Stomach (tissue), 8 donors: ENCODE measurements at regions not wholly inside any gene's neighbourhood (a gene's known extent, or its start where the extent isn't known, plus 50 kb on each side); places are given as distances from the start of the nearest gene placed in this dataset.

ENCODE experiments used
- DNase-seq, 2 donors: peaks; one replicate each; pipeline versions ENCODE4 v3.0.0 to v3.0.0-alpha.2; 2013 to 2019
- H3K27ac ChIP-seq, 5 donors: fragments of 200-600 bp in 4 of 5; sonication (generic) in 4 of 5; one replicate each; pipeline ENCODE4 v1.5.1; 2013 to 2019; ENCODE audit warnings: mild to moderate bottlenecking in 1 of 5, moderate library complexity in 1 of 5
- H3K27me3 ChIP-seq, 3 donors: fragments of 200-600 bp; sonication (generic); one replicate each; pipeline ENCODE4 v1.5.1; 2017 to 2019; ENCODE audit warnings: mixed run types in 1 of 3
- H3K36me3 ChIP-seq, 4 donors: fragments of 200-600 bp; sonication (generic); 1 replicate in 3 of 4; 2 replicates in 1 of 4; pipeline ENCODE4 v1.5.1; 2016 to 2019
- H3K4me1 ChIP-seq, 4 donors: fragments of 200-600 bp; sonication (generic); one replicate each; pipeline ENCODE4 v1.5.1; 2016 to 2019
- H3K4me3 ChIP-seq, 4 donors: fragments of 200-600 bp; sonication (generic) in 3 of 4; one replicate each; pipeline ENCODE4 v1.5.1; 2016 to 2019; ENCODE audit warnings: mild to moderate bottlenecking in 1 of 4
- H3K9me3 ChIP-seq, 4 donors: fragments of 200-600 bp; sonication (generic); one replicate each; pipeline ENCODE4 v1.5.1; 2016 to 2019
- EP300 ChIP-seq: sonication (generic); formaldehyde crosslinking; IDR thresholded peaks from one replicate; pipeline ENCODE4 v1.6.1; 2017; ENCODE audit warnings: antibody characterized with exemption
- POLR2A ChIP-seq, 4 donors: fragments of 450-650 bp; IDR thresholded peaks; one replicate each; pipeline ENCODE4 v1.6.1; 2016; ENCODE audit warnings: antibody characterized with exemption in 4 of 4, control low read depth in 2 of 4, mild to moderate bottlenecking in 1 of 4, moderate library complexity in 1 of 4
- POLR2AphosphoS5 ChIP-seq, 3 donors: sonication (generic); formaldehyde crosslinking; IDR thresholded peaks; one replicate each; pipeline ENCODE4 v1.6.1; 2016; ENCODE audit warnings: antibody characterized with exemption in 3 of 3
- WGBS, 5 donors: extraction: QIAGEN DNeasy Blood & Tissue Kit in 3 of 5; methylation state at CpG; one replicate each; pipeline versions ENCODE4 v1.1.5 to v1.1.7; 2013 to 2018; 5-methylcytosine and 5-hydroxymethylcytosine counted together
- intact Hi-C: fragments of 100-400 bp; cut with DNase I; formaldehyde crosslinking; loops from one replicate; pipeline ENCODE4 v1.15.1; 2023; ENCODE audit warnings: low total_unique reads
- TF ChIP-seq, protein P1 (sequence below), 7 experiments: fragments of 450-650 bp in 4 of 7; fragments of 200-600 bp in 3 of 7; sonication (generic) in 3 of 7; IDR thresholded peaks; one replicate each; pipeline ENCODE4 v1.5.1; 2016 to 2019; ENCODE audit warnings: antibody characterized with exemption in 7 of 7, control low read depth in 2 of 7, mild to moderate bottlenecking in 1 of 7
- donor health status: healthy with polysubstance abuse.
- donor health status: Bipolar disorder and iron deficiency.
- donor health status: healthy.

DNA sequence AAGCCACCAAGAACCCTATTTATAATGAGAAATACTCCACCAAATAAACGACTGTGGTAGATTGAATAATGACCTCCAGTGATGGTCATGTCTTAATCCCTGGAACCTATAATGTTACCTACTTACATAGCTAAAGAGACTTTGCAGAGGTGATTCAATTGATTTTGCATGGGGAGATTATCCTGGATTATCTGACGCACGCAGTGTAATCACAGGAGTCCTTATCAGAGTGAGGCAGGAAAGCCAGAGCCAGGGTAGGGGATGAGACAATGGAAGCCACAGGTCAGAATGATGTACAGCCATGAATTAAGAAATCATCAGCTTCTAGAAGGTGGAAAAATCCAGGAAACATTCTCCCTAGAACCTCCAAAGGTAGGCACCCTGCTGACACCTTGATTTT lies 286.4 kb upstream of the SP4 start:
- WGBS, 5 donors, result 52 to 81% (median 74%) methylated on average over 3 of the region's 3 CpGs
- no peaks in the 10 kb centered on the region for H3K36me3 ChIP-seq
- no peak for DNase-seq
- H3K4me3 ChIP-seq, result no peak overlapping the region
- no peaks in the 10 kb centered on the region for H3K4me1 ChIP-seq
- H3K9me3 ChIP-seq, result no peaks in the 10 kb centered on the region
- TF ChIP-seq, protein P1, sequence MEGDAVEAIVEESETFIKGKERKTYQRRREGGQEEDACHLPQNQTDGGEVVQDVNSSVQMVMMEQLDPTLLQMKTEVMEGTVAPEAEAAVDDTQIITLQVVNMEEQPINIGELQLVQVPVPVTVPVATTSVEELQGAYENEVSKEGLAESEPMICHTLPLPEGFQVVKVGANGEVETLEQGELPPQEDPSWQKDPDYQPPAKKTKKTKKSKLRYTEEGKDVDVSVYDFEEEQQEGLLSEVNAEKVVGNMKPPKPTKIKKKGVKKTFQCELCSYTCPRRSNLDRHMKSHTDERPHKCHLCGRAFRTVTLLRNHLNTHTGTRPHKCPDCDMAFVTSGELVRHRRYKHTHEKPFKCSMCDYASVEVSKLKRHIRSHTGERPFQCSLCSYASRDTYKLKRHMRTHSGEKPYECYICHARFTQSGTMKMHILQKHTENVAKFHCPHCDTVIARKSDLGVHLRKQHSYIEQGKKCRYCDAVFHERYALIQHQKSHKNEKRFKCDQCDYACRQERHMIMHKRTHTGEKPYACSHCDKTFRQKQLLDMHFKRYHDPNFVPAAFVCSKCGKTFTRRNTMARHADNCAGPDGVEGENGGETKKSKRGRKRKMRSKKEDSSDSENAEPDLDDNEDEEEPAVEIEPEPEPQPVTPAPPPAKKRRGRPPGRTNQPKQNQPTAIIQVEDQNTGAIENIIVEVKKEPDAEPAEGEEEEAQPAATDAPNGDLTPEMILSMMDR (IDR thresholded peaks at IDR 0.05), result no peak
- TF ChIP-seq POLR2A (IDR thresholded peaks at IDR 0.05) (no peak), EP300 (no peak), POLR2AphosphoS5 (IDR thresholded peaks at IDR 0.05) (no peak)
- H3K27me3 ChIP-seq, result no peaks in the 10 kb centered on the region
- H3K27ac ChIP-seq, result no peak overlapping the region
- intact Hi-C loops, result no loop called here

DNA sequence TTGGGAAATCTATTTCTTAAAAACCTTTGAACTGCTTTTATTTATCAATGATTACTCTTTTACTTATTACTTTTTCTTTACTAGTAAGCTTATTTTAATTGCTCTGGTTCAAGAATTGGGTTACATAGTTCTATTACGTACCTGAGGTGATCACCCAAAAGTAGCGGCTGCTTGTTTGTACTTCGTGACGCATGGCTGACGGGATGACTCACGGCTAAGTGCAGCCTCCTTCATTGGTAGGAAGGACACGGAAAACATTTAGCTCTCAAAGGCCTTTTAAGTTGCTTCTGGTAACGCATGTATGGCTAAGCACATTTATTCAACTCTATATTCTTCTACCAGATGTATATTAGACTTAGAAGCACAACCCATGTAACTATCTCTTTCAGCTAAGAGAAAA lies 285.8 kb upstream of the SP4 start:
- Histone ChIP-seq H3K27me3 (no peaks in the 10 kb centered on the region), H3K36me3 (no peaks in the 10 kb centered on the region), H3K27ac (no peak overlapping the region), H3K9me3 (no peaks in the 10 kb centered on the region), H3K4me3 (no peak overlapping the region), H3K4me1 (no peaks in the 10 kb centered on the region)
- DNase-seq, result no peak
- TF ChIP-seq POLR2AphosphoS5 (IDR thresholded peaks at IDR 0.05) (no peak), POLR2A (IDR thresholded peaks at IDR 0.05) (no peak), EP300 (no peak)
- TF ChIP-seq, protein P1 (IDR thresholded peaks at IDR 0.05), result no peak
- 83 to 89% (median 88%) methylated on average over 8 of the region's 8 CpGs for WGBS, 5 donors
- intact Hi-C loops, result no loop called here

DNA sequence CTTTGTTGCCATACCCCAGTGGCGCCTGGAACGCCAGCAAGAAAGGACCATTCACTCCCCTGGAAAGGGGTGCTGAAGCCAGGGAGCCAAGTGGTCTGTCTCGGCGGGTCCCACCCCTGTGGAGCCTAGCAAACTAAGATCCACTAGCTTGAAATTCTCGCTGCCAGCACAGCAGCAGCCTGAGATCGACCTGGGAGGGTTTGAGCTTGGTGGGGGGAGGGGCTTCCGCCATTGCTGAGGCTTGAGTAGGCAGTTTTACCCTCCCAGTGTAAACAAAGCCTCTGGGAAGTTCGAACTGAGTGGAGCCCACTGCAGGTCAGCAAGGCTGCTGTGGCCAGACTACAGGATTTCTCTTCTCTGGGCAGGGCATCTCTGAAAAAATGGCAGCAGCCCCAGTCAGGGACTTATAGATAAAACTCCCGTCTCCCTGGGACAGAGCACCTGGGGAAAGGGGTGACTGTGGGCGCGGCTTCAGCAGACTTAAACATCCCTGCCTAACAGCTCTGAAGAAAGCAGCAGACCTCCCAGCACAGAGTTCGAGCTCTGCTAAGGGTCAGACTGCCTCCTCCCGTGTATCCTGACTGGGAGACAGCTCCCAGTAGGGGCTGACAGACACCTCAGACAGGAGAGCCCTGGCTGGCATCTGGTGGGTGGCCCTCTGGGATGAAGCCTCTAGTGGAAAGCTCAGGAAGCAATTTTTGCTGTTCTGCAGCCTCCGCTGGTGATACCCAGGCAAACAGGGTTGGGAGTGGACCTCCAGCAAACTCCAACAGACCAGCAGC lies 281.1 kb upstream of the SP4 start:
- no peak overlapping the region for H3K4me3 ChIP-seq
- intact Hi-C loops, result no loop called here
- TF ChIP-seq POLR2AphosphoS5 (IDR thresholded peaks at IDR 0.05), result no peak
- no peak for TF ChIP-seq POLR2A (IDR thresholded peaks at IDR 0.05)
- TF ChIP-seq EP300, result no peak
- TF ChIP-seq, protein P1 (IDR thresholded peaks at IDR 0.05), result no peak
- H3K4me1 ChIP-seq, result no peaks in the 10 kb centered on the region
- DNase-seq, result no peak
- no peak overlapping the region for H3K27ac ChIP-seq
- no peaks in the 10 kb centered on the region for H3K9me3 ChIP-seq
- 49 to 74% (median 68%) methylated on average over 12 to 14 of the region's 14 CpGs for WGBS, 5 donors
- H3K27me3 ChIP-seq, result no peaks in the 10 kb centered on the region
- H3K36me3 ChIP-seq, result no peaks in the 10 kb centered on the region

DNA sequence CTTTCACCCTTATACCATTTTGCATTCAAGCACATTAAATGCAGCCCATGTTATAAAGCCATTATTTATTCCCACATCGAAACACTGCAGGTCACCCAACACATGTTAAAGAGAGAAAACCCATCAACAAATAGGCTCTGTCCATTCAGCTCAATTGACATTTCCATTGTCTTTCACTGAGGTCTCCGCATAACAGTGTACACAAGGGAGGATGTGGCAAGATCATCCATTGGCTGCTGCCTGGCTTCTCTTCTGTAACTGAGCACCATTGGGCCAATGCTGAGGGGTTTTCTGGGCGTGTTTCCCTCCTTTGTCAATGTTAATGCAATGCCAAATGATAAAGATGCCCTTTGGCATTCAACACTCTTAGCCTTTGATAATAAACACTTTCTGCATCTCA lies 278.1 kb upstream of the SP4 start:
- no peak for DNase-seq
- H3K36me3 ChIP-seq, result no peaks in the 10 kb centered on the region
- TF ChIP-seq POLR2AphosphoS5 (IDR thresholded peaks at IDR 0.05), result no peak
- no peak for TF ChIP-seq POLR2A (IDR thresholded peaks at IDR 0.05)
- TF ChIP-seq, protein P1 (IDR thresholded peaks at IDR 0.05), result no peak
- no peak for TF ChIP-seq EP300
- no peak overlapping the region for H3K27ac ChIP-seq
- no peaks in the 10 kb centered on the region for H3K9me3 ChIP-seq
- no peak overlapping the region for H3K4me3 ChIP-seq
- 62 to 69% (median 66%) methylated on average over 3 of the region's 3 CpGs for WGBS, 5 donors
- intact Hi-C loops, result no loop called here
- no peaks in the 10 kb centered on the region for H3K27me3 ChIP-seq
- H3K4me1 ChIP-seq, result no peaks in the 10 kb centered on the region
